H1 (cell line): ENCODE measurements at regions not wholly inside any gene's neighbourhood (a gene's known extent, or its start where the extent isn't known, plus 50 kb on each side); places are given as distances from the start of the nearest gene placed in this dataset.

Experiments used
- CTCF ChIA-PET: fragments of 300-600 bp; sonication (Branson Sonifier 250); formaldehyde crosslinking; loops from one replicate; lab custom pipeline; 2021; ENCODE audit not compliant: partially characterized antibody; lab: Charles Lee
- POLR2A ChIA-PET: fragments of 300-600 bp; sonication (Branson Sonifier 250); formaldehyde crosslinking; loops from one replicate; lab custom pipeline; 2021; ENCODE audit warnings: inconsistent platforms; ENCODE audit not compliant: partially characterized antibody; lab: Charles Lee
- DNase-seq, 2 experiments: peaks; one replicate each; pipeline versions ENCODE4 v3.0.0 to v3.0.0-alpha.2; 2010 to 2022; ENCODE audit warnings: low spot score in 2 of 2, low read depth in 1 of 2, mixed read lengths in 1 of 2
- FAIRE-seq: peaks from 2 replicates; lab custom pipeline; 2011; peaks lifted over from hg19 to GRCh38; lab: Jason Lieb, UNC
- H2AFZ ChIP-seq: 2 replicates; pipeline ENCODE4 v1.8.1; 2012; ENCODE audit warnings: low read length, inconsistent platforms
- H2AK5ac ChIP-seq: 2 replicates; pipeline ENCODE4 v1.6.1; 2013; ENCODE audit warnings: low read depth, low read length
- H2BK120ac ChIP-seq: replicated peaks from 2 replicates; pipeline ENCODE3; 2013; ENCODE audit warnings: low read depth, low read length, inconsistent platforms
- H2BK12ac ChIP-seq: 2 replicates; pipeline ENCODE4 v1.6.1; 2013; ENCODE audit warnings: low read depth, low read length
- H2BK15ac ChIP-seq: 2 replicates; pipeline ENCODE4 v1.6.1; 2013; ENCODE audit warnings: low read length
- H2BK20ac ChIP-seq: 2 replicates; pipeline ENCODE4 v1.6.1; 2013; ENCODE audit warnings: low read length
- H2BK5ac ChIP-seq: 2 replicates; pipeline ENCODE4 v1.6.1; 2013; ENCODE audit warnings: low read depth, low read length
- H3K14ac ChIP-seq: 2 replicates; pipeline ENCODE4 v1.6.1; 2013; ENCODE audit warnings: inconsistent platforms; ENCODE audit not compliant: insufficient read length
- H3K18ac ChIP-seq: 2 replicates; pipeline ENCODE4 v1.6.1; 2013; ENCODE audit warnings: low read length; ENCODE audit errors: extremely low read depth
- H3K23ac ChIP-seq: 2 replicates; pipeline ENCODE4 v1.6.1; 2013; ENCODE audit warnings: inconsistent platforms; ENCODE audit not compliant: insufficient read length
- H3K23me2 ChIP-seq: 2 replicates; pipeline ENCODE4 v1.6.1; 2013; ENCODE audit warnings: low read depth, low read length
- H3K27ac ChIP-seq: 2 replicates; pipeline ENCODE4 v1.6.1; 2011; ENCODE audit warnings: low read depth, low read length, inconsistent platforms
- H3K27me3 ChIP-seq, 4 experiments: replicated peaks in 1 of 4; 1 replicate in 1 of 4; 2 replicates in 3 of 4; pipeline versions ENCODE4 v1.6.1 to v1.8.1; 2011 to 2013; ENCODE audit warnings: low read length in 3 of 4, mild to moderate bottlenecking in 3 of 4, inconsistent platforms in 2 of 4, mixed read lengths in 2 of 4, moderate library complexity in 1 of 4; ENCODE audit not compliant: control insufficient read depth in 3 of 4, insufficient read depth in 3 of 4; ENCODE audit errors: extremely low read depth in 1 of 4
- H3K36me3 ChIP-seq, 4 experiments: 2 replicates each; pipeline versions ENCODE4 v1.6.1 to v1.8.1; 2011 to 2013; ENCODE audit warnings: mild to moderate bottlenecking in 4 of 4, low read length in 3 of 4, moderate library complexity in 2 of 4, control low read depth in 1 of 4, inconsistent platforms in 1 of 4; ENCODE audit not compliant: insufficient read depth in 4 of 4, control insufficient read depth in 2 of 4
- H3K4ac ChIP-seq: replicated peaks from 2 replicates; pipeline ENCODE3; 2013; ENCODE audit warnings: low read length, low read depth, mixed read lengths, inconsistent platforms; ENCODE audit not compliant: insufficient read length
- H3K4me1 ChIP-seq, 4 experiments: replicated peaks in 1 of 4; 1 replicate in 1 of 4; 2 replicates in 3 of 4; pipeline versions ENCODE4 v1.6.1 to v1.8.1; 2011 to 2013; ENCODE audit warnings: low read length in 3 of 4, inconsistent platforms in 2 of 4, mixed read lengths in 1 of 4; ENCODE audit not compliant: insufficient read depth in 4 of 4, control insufficient read depth in 3 of 4
- H3K4me2 ChIP-seq, 2 experiments: 2 replicates each; pipeline versions ENCODE4 v1.6.1 to v1.8.1; 2011 to 2013; ENCODE audit warnings: low read depth in 2 of 2, low read length in 2 of 2, control low read depth in 1 of 2, inconsistent platforms in 1 of 2, mild to moderate bottlenecking in 1 of 2; ENCODE audit not compliant: insufficient read depth in 1 of 2
- H3K4me3 ChIP-seq, 4 experiments: fragments of 200-600, 300-600 bp in 1 of 4; sonication (generic), shearing (Covaris generic), sonication (Bioruptor Twin) in 1 of 4; 2 replicates each; pipeline versions ENCODE4 v1.5.1 to v1.8.1; 2011 to 2016; ENCODE audit warnings: low read length in 4 of 4, low read depth in 3 of 4, control low read depth in 2 of 4, inconsistent platforms in 2 of 4, mild to moderate bottlenecking in 2 of 4, mixed read lengths in 1 of 4, moderate library complexity in 1 of 4; ENCODE audit not compliant: insufficient read depth in 2 of 4; ENCODE audit errors: extremely low read depth in 1 of 4
- H3K56ac ChIP-seq: replicated peaks from 2 replicates; pipeline ENCODE3; 2013; ENCODE audit warnings: low read depth, mild to moderate bottlenecking, mixed read lengths, low read length, inconsistent platforms; ENCODE audit not compliant: insufficient read length
- H3K79me1 ChIP-seq: 2 replicates; pipeline ENCODE4 v1.6.1; 2013; ENCODE audit warnings: low read depth, low read length, control low read depth
- H3K79me2 ChIP-seq, 2 experiments: 2 replicates each; pipeline versions ENCODE4 v1.6.1 to v1.8.1; 2012 to 2013; ENCODE audit warnings: low read length in 2 of 2, mild to moderate bottlenecking in 2 of 2, inconsistent platforms in 1 of 2; ENCODE audit not compliant: insufficient read depth in 2 of 2, control insufficient read depth in 1 of 2
- H3K9ac ChIP-seq, 4 experiments: replicated peaks in 1 of 4; 1 replicate in 1 of 4; 2 replicates in 3 of 4; pipeline versions ENCODE4 v1.6.1 to v1.8.1; 2011 to 2013; ENCODE audit warnings: low read depth in 3 of 4, low read length in 3 of 4, control low read depth in 2 of 4, mild to moderate bottlenecking in 2 of 4, moderate library complexity in 2 of 4, inconsistent platforms in 1 of 4; ENCODE audit errors: extremely low read depth in 1 of 4
- H3K9me3 ChIP-seq, 2 experiments: 2 replicates each; pipeline versions ENCODE4 v1.6.1 to v1.8.1; 2012 to 2013; ENCODE audit warnings: mild to moderate bottlenecking in 2 of 2, moderate library complexity in 2 of 2, control low read depth in 1 of 2, inconsistent platforms in 1 of 2, low read depth in 1 of 2, low read length in 1 of 2, mixed read lengths in 1 of 2; ENCODE audit not compliant: insufficient read depth in 2 of 2
- H4K20me1 ChIP-seq, 2 experiments: replicated peaks in 1 of 2; 2 replicates each; pipeline versions ENCODE3 to v1.8.1; 2011 to 2013; ENCODE audit warnings: inconsistent platforms in 2 of 2, low read length in 2 of 2, mild to moderate bottlenecking in 1 of 2; ENCODE audit not compliant: insufficient read depth in 2 of 2, control insufficient read depth in 1 of 2
- H4K5ac ChIP-seq: 2 replicates; pipeline ENCODE4 v1.6.1; 2013; ENCODE audit warnings: low read length, low read depth, mixed read lengths, inconsistent platforms; ENCODE audit not compliant: insufficient read length
- H4K8ac ChIP-seq: 2 replicates; pipeline ENCODE4 v1.8.0; 2013; ENCODE audit warnings: mild to moderate bottlenecking, moderate library complexity, low read length, inconsistent platforms; ENCODE audit not compliant: insufficient read depth; ENCODE audit errors: extremely low read depth
- H4K91ac ChIP-seq: replicated peaks from 2 replicates; pipeline ENCODE3; 2013; ENCODE audit warnings: low read length, mixed read lengths, inconsistent platforms; ENCODE audit not compliant: insufficient read length
- CREB1 ChIP-seq: IDR thresholded peaks from 2 replicates; pipeline ENCODE4 v1.6.1; 2012; ENCODE audit warnings: inconsistent platforms
- KDM1A ChIP-seq: fragments of 200-600, 300-600 bp; sonication (generic); IDR thresholded peaks from 2 replicates; pipeline ENCODE4 v1.7.1; 2016; ENCODE audit warnings: mild to moderate bottlenecking, low read length, borderline replicate concordance
- KDM4A ChIP-seq: IDR thresholded peaks from one replicate; pipeline ENCODE4 v1.7.1; 2012; ENCODE audit warnings: low read depth, mild to moderate bottlenecking, moderate library complexity, low read length, inconsistent platforms; ENCODE audit not compliant: severe bottlenecking
- RAD21 ChIP-seq, 2 experiments: IDR thresholded peaks in 1 of 2; conservative IDR thresholded peaks in 1 of 2; 2 replicates each; pipeline ENCODE4 v1.6.1; 2011; ENCODE audit warnings: low read depth in 2 of 2, low read length in 2 of 2, improper control_type of control experiment in 1 of 2, inconsistent platforms in 1 of 2, mild to moderate bottlenecking in 1 of 2, moderate library complexity in 1 of 2
- WGBS, 2 experiments: shearing (Covaris generic) in 1 of 2; methylation state at CpG; one replicate each; pipeline versions ENCODE4 v1.1.6 to v1.1.7; 2013 to 2015; ENCODE audit warnings: low lambda C conversion rate in 2 of 2, mixed read lengths in 2 of 2, inconsistent platforms in 1 of 2, low coverage in 1 of 2, missing lambda C conversion rate in 1 of 2; ENCODE audit not compliant: insufficient replicate concordance in 2 of 2, insufficient coverage in 1 of 2, insufficient read length in 1 of 2; ENCODE audit errors: extremely low coverage in 1 of 2, missing lambda C conversion rate in 1 of 2; 5-methylcytosine and 5-hydroxymethylcytosine counted together

DNA sequence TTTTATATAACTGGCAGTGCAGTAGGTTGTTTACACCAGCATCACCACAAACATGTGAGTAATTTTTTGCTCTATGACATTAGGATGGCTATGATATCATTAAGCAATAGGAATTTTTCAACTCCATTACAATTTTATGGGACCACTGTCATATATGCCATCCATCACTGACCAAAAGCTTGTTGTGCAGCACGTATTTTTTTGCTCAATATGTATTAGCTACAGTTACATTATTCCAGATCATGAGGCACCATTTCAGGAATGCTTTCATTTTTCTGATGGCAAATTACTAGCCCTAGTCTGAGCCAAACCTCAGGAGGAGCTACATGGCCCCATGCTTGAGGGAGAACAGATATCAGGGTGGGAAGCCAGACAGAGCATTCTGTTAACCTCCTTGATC is 56.8 kb upstream of the DCLK2 start:
- no peaks in the 10 kb centered on the region for H3K79me1 ChIP-seq
- H3K9me3 ChIP-seq, result no peaks in the 10 kb centered on the region
- H4K91ac ChIP-seq, result no peak overlapping the region
- no peak overlapping the region for H3K14ac ChIP-seq
- no peak overlapping the region for H2BK5ac ChIP-seq
- H2BK20ac ChIP-seq, result no peak overlapping the region
- no peaks in the 10 kb centered on the region for H3K23me2 ChIP-seq
- no peaks in the 10 kb centered on the region for H3K4me1 ChIP-seq
- no peak overlapping the region for H3K9ac ChIP-seq
- DNase-seq (no peak), FAIRE-seq (no peak)
- no peak for TF ChIP-seq KDM1A
- TF ChIP-seq KDM4A, result no peak
- no peak for TF ChIP-seq CREB1
- TF ChIP-seq RAD21 (IDR thresholded peaks at IDR 0.05 in 1 of 2, conservative IDR thresholded peaks at IDR 0.05 in 1 of 2; ENCODE audit: low read depth in 2 of 2, low read length in 2 of 2), result no peak
- ChIA-PET CTCF (interaction anchor here (1.2 to 1.9 kb wide), 2 partner anchors 9 to 11 kb away, joined by 3 to 6 read pairs; no protein-coding TSS in a partner anchor), POLR2A (no interaction called here)
- no peak overlapping the region for H3K18ac ChIP-seq
- no peak overlapping the region for H3K27ac ChIP-seq
- no peak overlapping the region for H2BK12ac ChIP-seq
- no peaks in the 10 kb centered on the region for H3K79me2 ChIP-seq
- no peak overlapping the region for H2BK120ac ChIP-seq
- H2AK5ac ChIP-seq, result no peak overlapping the region
- no peak overlapping the region for H2AFZ ChIP-seq
- H4K8ac ChIP-seq, result no peak overlapping the region
- no peaks in the 10 kb centered on the region for H3K27me3 ChIP-seq
- WGBS, 2 experiments, result 92% methylated on average over 1 of the region's 1 CpG; no CpG with 5 or more reads in 1 of the 2 experiments
- H3K4me2 ChIP-seq, result no peak overlapping the region
- no peak overlapping the region for H3K4ac ChIP-seq
- no peak overlapping the region for H3K4me3 ChIP-seq
- H3K23ac ChIP-seq, result no peak overlapping the region
- no peak overlapping the region for H3K56ac ChIP-seq
- no peak overlapping the region for H2BK15ac ChIP-seq
- H4K20me1 ChIP-seq, result no peaks in the 10 kb centered on the region
- H3K36me3 ChIP-seq, result no peaks in the 10 kb centered on the region
- H4K5ac ChIP-seq, result no peak overlapping the region
